ENCODE measurements at regions not wholly inside any gene's neighbourhood (a gene's known extent, or its start where the extent isn't known, plus 50 kb on each side); places are given as distances from the start of the nearest gene placed in this dataset.
"Not testable (repeated sequence)": the region's sequence is repeated elsewhere in the genome, so short reads cannot be mapped to it uniquely, and the experiment has no call there.

- peak in 1 of 3 experiments; percentile 29 for DNase-seq (ENCODE audit: low read depth in 2 of 3, low spot score in 2 of 3)
These were observed 164.0 kb downstream of the LAT start for GRCh38 chr16:29148867-29149272.

- no peak for DNase-seq (ENCODE audit: low read depth in 2 of 3, low spot score in 2 of 3)
These were observed 163.4 kb downstream of the LAT start for GRCh38 chr16:29148131-29148691.

GRCh38 chr16:29147710-29148109 lies 162.9 kb downstream of the LAT start:
- DNase-seq (ENCODE audit: low read depth in 2 of 3, low spot score in 2 of 3): not testable (repeated sequence)

- DNase-seq (ENCODE audit: low read depth in 2 of 3, low spot score in 2 of 3): not testable (repeated sequence)
These were observed 162.2 kb downstream of the LAT start for GRCh38 chr16:29146808-29147643.

- no peak for DNase-seq (ENCODE audit: low read depth in 2 of 3, low spot score in 2 of 3)
These were observed 161.4 kb downstream of the LAT start for GRCh38 chr16:29146266-29146665.

- not testable (repeated sequence) for DNase-seq (ENCODE audit: low read depth in 2 of 3, low spot score in 2 of 3)
These were observed 160.8 kb downstream of the LAT start for GRCh38 chr16:29145486-29146225.

- not testable (repeated sequence) for DNase-seq (ENCODE audit: low read depth in 2 of 3, low spot score in 2 of 3)
These were observed 160.2 kb downstream of the LAT start for GRCh38 chr16:29145086-29145485.

- DNase-seq (ENCODE audit: low read depth in 2 of 3, low spot score in 2 of 3): not testable (repeated sequence)
These were observed 159.8 kb downstream of the LAT start for GRCh38 chr16:29144669-29145062.

- DNase-seq (ENCODE audit: low read depth in 2 of 3, low spot score in 2 of 3): not testable (repeated sequence)
These were observed 159.2 kb downstream of the LAT start for GRCh38 chr16:29143739-29144668.

- not testable (repeated sequence) for DNase-seq (ENCODE audit: low read depth in 2 of 3, low spot score in 2 of 3)
These were observed 157.7 kb downstream of the LAT start for GRCh38 chr16:29142506-29142905.

GRCh38 chr16:29141586-29142324 lies 156.9 kb downstream of the LAT start:
- no peak for DNase-seq (ENCODE audit: low read depth in 2 of 3, low spot score in 2 of 3)

- DNase-seq (ENCODE audit: low read depth in 2 of 3, low spot score in 2 of 3): not testable (repeated sequence)
These were observed 156.3 kb downstream of the LAT start for GRCh38 chr16:29141121-29141520.

- not testable (repeated sequence) for DNase-seq (ENCODE audit: low read depth in 2 of 3, low spot score in 2 of 3)
These were observed 155.3 kb downstream of the LAT start for GRCh38 chr16:29139901-29140855.

GRCh38 chr16:29139261-29139802 lies 154.5 kb downstream of the LAT start:
- no peak for DNase-seq (ENCODE audit: low read depth in 2 of 3, low spot score in 2 of 3)

- DNase-seq (ENCODE audit: low read depth in 2 of 3, low spot score in 2 of 3): not testable (repeated sequence)
These were observed 153.8 kb downstream of the LAT start for GRCh38 chr16:29138698-29139097.

- DNase-seq (ENCODE audit: low read depth in 2 of 3, low spot score in 2 of 3): not testable (repeated sequence)
These were observed 153.2 kb downstream of the LAT start for GRCh38 chr16:29137894-29138662.

- not testable (repeated sequence) for DNase-seq (ENCODE audit: low read depth in 2 of 3, low spot score in 2 of 3)
These were observed 152.6 kb downstream of the LAT start for GRCh38 chr16:29137461-29137860.

GRCh38 chr16:29136916-29137315 lies 152.1 kb downstream of the LAT start:
- not testable (repeated sequence) for DNase-seq (ENCODE audit: low read depth in 2 of 3, low spot score in 2 of 3)

Measured in activated CD8-positive, alpha-beta memory T cell treated with anti-CD3 and anti-CD28 coated beads for 48 hours (primary cell).